Prostate gland (tissue), 2 donors: ENCODE measurements at regions not wholly inside any gene's neighbourhood (a gene's known extent, or its start where the extent isn't known, plus 50 kb on each side); places are given as distances from the start of the nearest gene placed in this dataset.

Source experiments
- CTCF ChIP-seq, 4 experiments: fragments of 200-600 bp in 2 of 4; fragments of 450-650 bp in 2 of 4; sonication (generic) in 2 of 4; IDR thresholded peaks; 1 replicate in 3 of 4; 2 replicates in 1 of 4; pipeline ENCODE4 v1.5.1; 2016 to 2019; ENCODE audit warnings: antibody characterized with exemption in 4 of 4, mild to moderate bottlenecking in 2 of 4, moderate library complexity in 2 of 4
- POLR2A ChIP-seq: fragments of 450-650 bp; IDR thresholded peaks from one replicate; pipeline ENCODE4 v1.6.1; 2016; ENCODE audit warnings: antibody characterized with exemption, mild to moderate bottlenecking

GRCh38 chr15:29890336-29891095 lies 68.2 kb upstream of the TJP1 start:
- no peak for TF ChIP-seq CTCF (IDR thresholded peaks at IDR 0.05)
- TF ChIP-seq POLR2A, result no peak
